Liver (tissue), 8 donors: ENCODE measurements at regions not wholly inside any gene's neighbourhood (a gene's known extent, or its start where the extent isn't known, plus 50 kb on each side); places are given as distances from the start of the nearest gene placed in this dataset.

Experiments
- DNase-seq: peaks from one replicate; pipeline ENCODE4 v3.0.0-alpha.2; 2017; ENCODE audit warnings: low spot score
- H3K27ac ChIP-seq, 2 donors: one replicate each; pipeline ENCODE4 v1.7.0; 2013; ENCODE audit warnings: inconsistent platforms in 2 of 2, low read length in 2 of 2, control low read depth in 1 of 2, low read depth in 1 of 2, mild to moderate bottlenecking in 1 of 2
- H3K27me3 ChIP-seq, 4 donors: one replicate each; pipeline versions ENCODE4 v1.6.1 to v1.7.0; 2013; ENCODE audit warnings: low read length in 3 of 4, inconsistent platforms in 1 of 4, mild to moderate bottlenecking in 1 of 4, moderate library complexity in 1 of 4; ENCODE audit not compliant: control insufficient read depth in 4 of 4, insufficient read depth in 4 of 4
- H3K36me3 ChIP-seq, 4 donors: one replicate each; pipeline versions ENCODE4 v1.6.1 to v1.7.0; 2013; ENCODE audit warnings: low read length in 3 of 4, mild to moderate bottlenecking in 3 of 4, low read depth in 1 of 4, moderate library complexity in 1 of 4; ENCODE audit not compliant: control insufficient read depth in 4 of 4, insufficient read depth in 3 of 4
- H3K4me1 ChIP-seq, 4 donors: one replicate each; pipeline versions ENCODE4 v1.6.1 to v1.7.0; 2013; ENCODE audit warnings: low read length in 3 of 4, mild to moderate bottlenecking in 3 of 4, moderate library complexity in 1 of 4; ENCODE audit not compliant: control insufficient read depth in 4 of 4, insufficient read depth in 4 of 4
- H3K4me3 ChIP-seq, 3 donors: one replicate each; pipeline versions ENCODE4 v1.6.1 to v1.7.0; 2013; ENCODE audit warnings: low read length in 3 of 3, control low read depth in 1 of 3, low read depth in 1 of 3, mild to moderate bottlenecking in 1 of 3
- H3K9ac ChIP-seq, 2 donors: one replicate each; pipeline ENCODE4 v1.7.0; 2013; ENCODE audit warnings: low read length in 2 of 2, mild to moderate bottlenecking in 2 of 2, moderate library complexity in 2 of 2, control low read depth in 1 of 2, low read depth in 1 of 2
- H3K9me3 ChIP-seq, 4 donors: one replicate each; pipeline versions ENCODE4 v1.6.1 to v1.7.0; 2013; ENCODE audit warnings: low read length in 3 of 4; ENCODE audit not compliant: control insufficient read depth in 4 of 4
- EGR1 ChIP-seq, 2 donors: IDR thresholded peaks; 2 replicates each; pipeline ENCODE4 v1.6.1; 2016 to 2018; ENCODE audit warnings: antibody characterized with exemption in 2 of 2, low read depth in 2 of 2
- FOXA1 ChIP-seq: IDR thresholded peaks from 2 replicates; pipeline ENCODE4 v1.6.1; 2016; ENCODE audit warnings: antibody characterized with exemption
- FOXA2 ChIP-seq: IDR thresholded peaks from 2 replicates; pipeline ENCODE4 v1.6.1; 2016; ENCODE audit warnings: antibody characterized with exemption
- GABPA ChIP-seq, 2 donors: IDR thresholded peaks in 1 of 2; conservative IDR thresholded peaks in 1 of 2; 2 replicates each; pipeline ENCODE4 v1.6.1; 2016; ENCODE audit warnings: antibody characterized with exemption in 2 of 2, mild to moderate bottlenecking in 1 of 2, moderate library complexity in 1 of 2
- HNF4A ChIP-seq, 2 donors: conservative IDR thresholded peaks; 2 replicates each; pipeline ENCODE4 v1.6.1; 2016; ENCODE audit warnings: antibody characterized with exemption in 2 of 2, mild to moderate bottlenecking in 2 of 2
- HNF4G ChIP-seq: IDR thresholded peaks from 2 replicates; pipeline ENCODE4 v1.6.1; 2016; ENCODE audit warnings: antibody characterized with exemption
- JUND ChIP-seq, 2 donors: IDR thresholded peaks; 2 replicates each; pipeline ENCODE4 v1.6.1; 2016; ENCODE audit warnings: antibody characterized with exemption in 2 of 2
- NR2F2 ChIP-seq: IDR thresholded peaks from 2 replicates; pipeline ENCODE4 v1.6.1; 2016; ENCODE audit warnings: antibody characterized with exemption
- RAD21 ChIP-seq, 2 donors: IDR thresholded peaks; 2 replicates each; pipeline ENCODE4 v1.6.1; 2016; ENCODE audit warnings: antibody characterized with exemption in 2 of 2, mild to moderate bottlenecking in 2 of 2
- RXRA ChIP-seq, 2 donors: IDR thresholded peaks; 2 replicates each; pipeline ENCODE4 v1.6.1; 2017 to 2018; ENCODE audit warnings: antibody characterized with exemption in 2 of 2, mild to moderate bottlenecking in 1 of 2
- SP1 ChIP-seq: IDR thresholded peaks from 2 replicates; pipeline ENCODE4 v1.6.1; 2018; ENCODE audit warnings: antibody characterized with exemption, mild to moderate bottlenecking
- TAF1 ChIP-seq: conservative IDR thresholded peaks from 2 replicates; pipeline ENCODE4 v1.6.1; 2016; ENCODE audit warnings: antibody characterized with exemption, mild to moderate bottlenecking
- YY1 ChIP-seq: IDR thresholded peaks from 2 replicates; pipeline ENCODE4 v1.6.1; 2016; ENCODE audit warnings: antibody characterized with exemption, mild to moderate bottlenecking
- WGBS: extraction: QIAGEN DNeasy Blood & Tissue Kit; methylation state at CpG from one replicate; pipeline ENCODE4 v1.1.7; 2013; 5-methylcytosine and 5-hydroxymethylcytosine counted together
- TF ChIP-seq, protein P1 (sequence below): IDR thresholded peaks from 2 replicates; pipeline ENCODE4 v1.6.1; 2016; ENCODE audit warnings: antibody characterized with exemption
- TF ChIP-seq, protein P2 (sequence below): IDR thresholded peaks from 2 replicates; pipeline ENCODE4 v1.6.1; 2016; ENCODE audit warnings: antibody characterized with exemption, mild to moderate bottlenecking
- TF ChIP-seq, protein P3 (sequence below): IDR thresholded peaks from 2 replicates; pipeline ENCODE4 v1.6.1; 2016; ENCODE audit warnings: antibody characterized with exemption
- TF ChIP-seq, protein P4 (sequence below): fragments of 150-350 bp; IDR thresholded peaks from 2 replicates; pipeline ENCODE4 v1.5.1; 2017; ENCODE audit warnings: improper control_type of control experiment, low read depth, low read length; ENCODE audit not compliant: missing input control
- TF ChIP-seq, protein P5 (sequence below): IDR thresholded peaks from 2 replicates; pipeline ENCODE4 v1.6.1; 2016; ENCODE audit warnings: antibody characterized with exemption
- donor health status: healthy.
- donor health status: healthy.
- donor health status: healthy.
- donor health status: healthy.
- donor health status: healthy.

DNA sequence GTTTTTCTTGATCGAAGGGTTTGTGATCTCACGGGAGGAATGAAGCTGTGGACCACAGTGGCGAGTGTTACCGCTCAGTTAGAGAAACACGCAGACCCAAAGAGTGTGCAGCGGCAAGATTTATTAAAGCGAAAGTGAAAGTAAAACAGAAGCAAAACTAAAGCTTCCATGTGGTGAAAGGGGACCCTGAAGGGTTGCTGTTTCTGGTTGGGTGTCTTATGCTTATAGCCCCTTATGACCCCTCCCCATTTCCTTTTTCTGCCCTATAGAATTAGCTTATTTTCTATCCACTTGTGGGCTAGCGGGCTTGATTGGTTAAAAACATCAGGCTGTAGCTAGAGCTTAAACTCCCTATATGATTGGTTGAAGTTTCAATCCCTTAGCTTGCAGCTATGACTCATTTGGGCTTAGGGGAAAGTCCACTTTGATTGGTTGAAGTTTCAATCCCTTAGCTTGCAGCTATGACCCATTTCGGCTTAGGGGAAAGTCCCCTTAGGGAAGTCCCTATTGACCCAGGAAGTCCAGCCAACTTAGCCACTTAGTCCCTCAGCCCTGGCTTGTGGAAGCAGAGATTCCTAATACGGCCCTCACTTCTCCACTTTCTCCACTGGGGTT is 171.2 kb upstream of the NWD2 start:
- peaks cover 0 to 3% (median 0%) of the 10 kb centered on the region in 4 donors for H3K27me3 ChIP-seq
- peaks cover 0 to 2% (median 0%) of the 10 kb centered on the region in 4 donors for H3K4me1 ChIP-seq
- no peaks in the 10 kb centered on the region for H3K9me3 ChIP-seq
- H3K4me3 ChIP-seq: peak overlapping the region in 1 of 3 donors; percentile 30
- no peak overlapping the region for H3K27ac ChIP-seq
- no peak for DNase-seq
- 83% methylated on average over 10 of the region's 10 CpGs for WGBS
- TF ChIP-seq HNF4A (conservative IDR thresholded peaks at IDR 0.05) (no peak), SP1 (no peak), FOXA1 (no peak), HNF4G (no peak), FOXA2 (no peak)
- H3K36me3 ChIP-seq: no peaks in the 10 kb centered on the region
- no peak overlapping the region for H3K9ac ChIP-seq

DNA sequence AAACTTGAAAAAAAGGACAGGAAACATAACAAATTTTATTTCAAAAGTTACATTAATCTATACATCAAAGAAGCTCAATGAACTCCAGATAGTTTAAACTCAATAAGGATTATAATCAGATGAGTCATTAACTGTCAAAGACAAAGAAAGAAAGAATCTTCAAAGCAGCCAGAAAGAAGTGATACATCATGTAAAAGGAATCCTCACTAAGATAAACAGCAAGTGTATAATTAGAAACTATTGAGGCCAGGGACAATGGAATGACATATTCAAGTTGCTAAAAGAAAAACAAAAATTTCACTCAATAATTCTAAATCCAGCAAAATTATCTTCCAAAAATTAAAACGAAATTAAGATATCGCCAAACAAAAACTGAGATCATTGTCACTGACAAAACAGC is 161.6 kb upstream of the NWD2 start:
- TF ChIP-seq, protein P1, sequence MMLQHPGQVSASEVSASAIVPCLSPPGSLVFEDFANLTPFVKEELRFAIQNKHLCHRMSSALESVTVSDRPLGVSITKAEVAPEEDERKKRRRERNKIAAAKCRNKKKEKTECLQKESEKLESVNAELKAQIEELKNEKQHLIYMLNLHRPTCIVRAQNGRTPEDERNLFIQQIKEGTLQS: no peak
- no peak for TF ChIP-seq FOXA2
- no peak for TF ChIP-seq HNF4A (conservative IDR thresholded peaks at IDR 0.05)
- no peak for TF ChIP-seq YY1
- no peak for TF ChIP-seq EGR1 (IDR thresholded peaks at IDR 0.05; ENCODE audit: low read depth in 2 of 2)
- no peak for TF ChIP-seq SP1
- no peak for TF ChIP-seq FOXA1
- Histone ChIP-seq H3K4me1 (no peaks in the 10 kb centered on the region), H3K36me3 (no peaks in the 10 kb centered on the region), H3K4me3 (no peak overlapping the region), H3K27me3 (peaks cover 0 to 1% (median 0%) of the 10 kb centered on the region in 4 donors), H3K27ac (no peak overlapping the region), H3K9me3 (no peaks in the 10 kb centered on the region), H3K9ac (no peak overlapping the region)
- 78% methylated on average over 2 of the region's 2 CpGs for WGBS
- no peak for DNase-seq

DNA sequence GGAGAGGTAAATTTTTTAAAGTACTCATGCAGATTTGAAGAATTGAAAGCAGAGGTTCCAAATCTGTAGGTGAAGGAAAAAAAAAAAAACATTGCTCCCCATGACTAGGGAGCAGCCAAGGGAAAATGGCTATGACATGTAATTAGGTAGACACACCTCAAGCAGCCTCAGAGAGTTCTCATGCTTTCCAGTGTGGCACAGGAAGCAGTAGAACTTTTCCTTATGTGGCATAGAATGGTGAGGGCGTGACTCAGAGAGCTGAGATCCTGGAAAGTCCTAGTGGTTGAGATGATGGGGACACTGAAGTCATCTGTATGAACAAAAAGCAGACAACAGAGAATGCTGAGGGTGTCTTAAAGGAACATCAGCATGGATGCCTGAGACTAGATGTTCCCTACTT is 148.6 kb upstream of the NWD2 start:
- no peak for DNase-seq
- TF ChIP-seq, protein P1: no peak
- no peak for TF ChIP-seq HNF4G
- TF ChIP-seq GABPA (IDR thresholded peaks at IDR 0.05 in 1 of 2, conservative IDR thresholded peaks at IDR 0.05 in 1 of 2): no peak
- TF ChIP-seq RXRA (IDR thresholded peaks at IDR 0.05): no peak
- TF ChIP-seq, protein P2, sequence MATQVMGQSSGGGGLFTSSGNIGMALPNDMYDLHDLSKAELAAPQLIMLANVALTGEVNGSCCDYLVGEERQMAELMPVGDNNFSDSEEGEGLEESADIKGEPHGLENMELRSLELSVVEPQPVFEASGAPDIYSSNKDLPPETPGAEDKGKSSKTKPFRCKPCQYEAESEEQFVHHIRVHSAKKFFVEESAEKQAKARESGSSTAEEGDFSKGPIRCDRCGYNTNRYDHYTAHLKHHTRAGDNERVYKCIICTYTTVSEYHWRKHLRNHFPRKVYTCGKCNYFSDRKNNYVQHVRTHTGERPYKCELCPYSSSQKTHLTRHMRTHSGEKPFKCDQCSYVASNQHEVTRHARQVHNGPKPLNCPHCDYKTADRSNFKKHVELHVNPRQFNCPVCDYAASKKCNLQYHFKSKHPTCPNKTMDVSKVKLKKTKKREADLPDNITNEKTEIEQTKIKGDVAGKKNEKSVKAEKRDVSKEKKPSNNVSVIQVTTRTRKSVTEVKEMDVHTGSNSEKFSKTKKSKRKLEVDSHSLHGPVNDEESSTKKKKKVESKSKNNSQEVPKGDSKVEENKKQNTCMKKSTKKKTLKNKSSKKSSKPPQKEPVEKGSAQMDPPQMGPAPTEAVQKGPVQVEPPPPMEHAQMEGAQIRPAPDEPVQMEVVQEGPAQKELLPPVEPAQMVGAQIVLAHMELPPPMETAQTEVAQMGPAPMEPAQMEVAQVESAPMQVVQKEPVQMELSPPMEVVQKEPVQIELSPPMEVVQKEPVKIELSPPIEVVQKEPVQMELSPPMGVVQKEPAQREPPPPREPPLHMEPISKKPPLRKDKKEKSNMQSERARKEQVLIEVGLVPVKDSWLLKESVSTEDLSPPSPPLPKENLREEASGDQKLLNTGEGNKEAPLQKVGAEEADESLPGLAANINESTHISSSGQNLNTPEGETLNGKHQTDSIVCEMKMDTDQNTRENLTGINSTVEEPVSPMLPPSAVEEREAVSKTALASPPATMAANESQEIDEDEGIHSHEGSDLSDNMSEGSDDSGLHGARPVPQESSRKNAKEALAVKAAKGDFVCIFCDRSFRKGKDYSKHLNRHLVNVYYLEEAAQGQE: no peak
- TF ChIP-seq, protein P3, sequence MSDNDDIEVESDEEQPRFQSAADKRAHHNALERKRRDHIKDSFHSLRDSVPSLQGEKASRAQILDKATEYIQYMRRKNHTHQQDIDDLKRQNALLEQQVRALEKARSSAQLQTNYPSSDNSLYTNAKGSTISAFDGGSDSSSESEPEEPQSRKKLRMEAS: no peak
- TF ChIP-seq NR2F2: no peak
- no peak for TF ChIP-seq JUND (IDR thresholded peaks at IDR 0.05)
- no peak for TF ChIP-seq HNF4A (conservative IDR thresholded peaks at IDR 0.05)
- TF ChIP-seq EGR1 (IDR thresholded peaks at IDR 0.05; ENCODE audit: low read depth in 2 of 2): no peak
- TF ChIP-seq, protein P4, sequence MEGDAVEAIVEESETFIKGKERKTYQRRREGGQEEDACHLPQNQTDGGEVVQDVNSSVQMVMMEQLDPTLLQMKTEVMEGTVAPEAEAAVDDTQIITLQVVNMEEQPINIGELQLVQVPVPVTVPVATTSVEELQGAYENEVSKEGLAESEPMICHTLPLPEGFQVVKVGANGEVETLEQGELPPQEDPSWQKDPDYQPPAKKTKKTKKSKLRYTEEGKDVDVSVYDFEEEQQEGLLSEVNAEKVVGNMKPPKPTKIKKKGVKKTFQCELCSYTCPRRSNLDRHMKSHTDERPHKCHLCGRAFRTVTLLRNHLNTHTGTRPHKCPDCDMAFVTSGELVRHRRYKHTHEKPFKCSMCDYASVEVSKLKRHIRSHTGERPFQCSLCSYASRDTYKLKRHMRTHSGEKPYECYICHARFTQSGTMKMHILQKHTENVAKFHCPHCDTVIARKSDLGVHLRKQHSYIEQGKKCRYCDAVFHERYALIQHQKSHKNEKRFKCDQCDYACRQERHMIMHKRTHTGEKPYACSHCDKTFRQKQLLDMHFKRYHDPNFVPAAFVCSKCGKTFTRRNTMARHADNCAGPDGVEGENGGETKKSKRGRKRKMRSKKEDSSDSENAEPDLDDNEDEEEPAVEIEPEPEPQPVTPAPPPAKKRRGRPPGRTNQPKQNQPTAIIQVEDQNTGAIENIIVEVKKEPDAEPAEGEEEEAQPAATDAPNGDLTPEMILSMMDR: no peak
- TF ChIP-seq FOXA1: no peak
- no peak for TF ChIP-seq TAF1
- TF ChIP-seq RAD21 (IDR thresholded peaks at IDR 0.05): no peak
- TF ChIP-seq, protein P5, sequence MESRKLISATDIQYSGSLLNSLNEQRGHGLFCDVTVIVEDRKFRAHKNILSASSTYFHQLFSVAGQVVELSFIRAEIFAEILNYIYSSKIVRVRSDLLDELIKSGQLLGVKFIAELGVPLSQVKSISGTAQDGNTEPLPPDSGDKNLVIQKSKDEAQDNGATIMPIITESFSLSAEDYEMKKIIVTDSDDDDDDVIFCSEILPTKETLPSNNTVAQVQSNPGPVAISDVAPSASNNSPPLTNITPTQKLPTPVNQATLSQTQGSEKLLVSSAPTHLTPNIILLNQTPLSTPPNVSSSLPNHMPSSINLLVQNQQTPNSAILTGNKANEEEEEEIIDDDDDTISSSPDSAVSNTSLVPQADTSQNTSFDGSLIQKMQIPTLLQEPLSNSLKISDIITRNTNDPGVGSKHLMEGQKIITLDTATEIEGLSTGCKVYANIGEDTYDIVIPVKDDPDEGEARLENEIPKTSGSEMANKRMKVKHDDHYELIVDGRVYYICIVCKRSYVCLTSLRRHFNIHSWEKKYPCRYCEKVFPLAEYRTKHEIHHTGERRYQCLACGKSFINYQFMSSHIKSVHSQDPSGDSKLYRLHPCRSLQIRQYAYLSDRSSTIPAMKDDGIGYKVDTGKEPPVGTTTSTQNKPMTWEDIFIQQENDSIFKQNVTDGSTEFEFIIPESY: no peak
- no peak for TF ChIP-seq YY1
- TF ChIP-seq SP1: no peak
- Histone ChIP-seq H3K36me3 (no peaks in the 10 kb centered on the region), H3K27me3 (no peaks in the 10 kb centered on the region), H3K4me3 (no peak overlapping the region), H3K9me3 (no peaks in the 10 kb centered on the region), H3K27ac (no peak overlapping the region), H3K9ac (no peak overlapping the region), H3K4me1 (no peaks in the 10 kb centered on the region)
- WGBS: 75% methylated on average over 1 of the region's 1 CpG
